GM23338 (cell line): ENCODE measurements at regions not wholly inside any gene's neighbourhood (a gene's known extent, or its start where the extent isn't known, plus 50 kb on each side); places are given as distances from the start of the nearest gene placed in this dataset.

Experiments
- ATAC-seq: fragments of 200-7000 bp; cut with Tn5 transposase; 3 replicates; pipeline ENCODE4 v1.9.1; 2020
- DNase-seq: peaks from one replicate; pipeline ENCODE4 v3.0.0-alpha.2; 2015; ENCODE audit warnings: low spot score
- H2AFZ ChIP-seq: fragments of 200-600 bp; sonication (generic); 2 replicates; pipeline ENCODE4 v1.8.0; 2016; ENCODE audit warnings: antibody characterized with exemption, mild to moderate bottlenecking, moderate library complexity
- H3F3A ChIP-seq: fragments of 200-600 bp; sonication (generic); replicated peaks from 2 replicates; pipeline ENCODE4 v1.8.0; 2017; ENCODE audit warnings: antibody characterized with exemption, mixed run types, low read depth
- H3K27ac ChIP-seq: fragments of 200-600 bp; sonication (generic); 2 replicates; pipeline ENCODE4 v1.6.1; 2016; ENCODE audit warnings: low read depth
- H3K27me3 ChIP-seq: fragments of 200-600 bp; sonication (generic); 2 replicates; pipeline ENCODE4 v1.8.0; 2016; ENCODE audit warnings: mild to moderate bottlenecking, mixed run types, moderate library complexity; ENCODE audit not compliant: insufficient read depth
- H3K36me3 ChIP-seq: fragments of 200-600 bp; sonication (generic); 2 replicates; pipeline ENCODE4 v1.8.0; 2016; ENCODE audit warnings: mild to moderate bottlenecking; ENCODE audit not compliant: insufficient read depth
- H3K4me1 ChIP-seq: fragments of 200-600 bp; sonication (generic); 2 replicates; pipeline ENCODE4 v1.8.0; 2016; ENCODE audit warnings: mild to moderate bottlenecking, moderate library complexity; ENCODE audit not compliant: insufficient read depth
- H3K4me2 ChIP-seq: fragments of 200-600 bp; sonication (generic); 2 replicates; pipeline ENCODE4 v1.7.1; 2017; ENCODE audit warnings: mixed run types
- H3K4me3 ChIP-seq: fragments of 200-600 bp; sonication (generic); 2 replicates; pipeline ENCODE4 v1.6.1; 2016; ENCODE audit warnings: mixed run types
- H3K79me2 ChIP-seq: fragments of 200-600 bp; sonication (generic); replicated peaks from 2 replicates; pipeline ENCODE4 v1.8.0; 2017; ENCODE audit warnings: mild to moderate bottlenecking; ENCODE audit not compliant: insufficient read depth
- H3K9me2 ChIP-seq: fragments of 200-600 bp; sonication (generic); 2 replicates; pipeline ENCODE4 v1.8.0; 2017; ENCODE audit not compliant: insufficient read depth
- H4K20me1 ChIP-seq: fragments of 200-600 bp; sonication (generic); replicated peaks from 2 replicates; pipeline ENCODE4 v1.8.0; 2017; ENCODE audit warnings: mild to moderate bottlenecking; ENCODE audit not compliant: insufficient read depth
- H3K27ac Mint-ChIP-seq: 2 replicates; pipeline ENCODE4 v1.8.0; 2020; ENCODE audit warnings: inconsistent platforms, mild to moderate bottlenecking, moderate library complexity, mixed read lengths
- H3K27me3 Mint-ChIP-seq: 3 replicates; pipeline ENCODE4 v1.8.0; 2022; ENCODE audit warnings: low read depth, mild to moderate bottlenecking, moderate library complexity, mixed read lengths, inconsistent platforms; ENCODE audit not compliant: insufficient read depth, poor library complexity
- H3K36me3 Mint-ChIP-seq: 3 replicates; pipeline ENCODE4 v1.8.0; 2021; ENCODE audit warnings: low read depth, mild to moderate bottlenecking, inconsistent platforms, moderate library complexity, mixed read lengths
- H3K4me1 Mint-ChIP-seq: 3 replicates; pipeline ENCODE4 v1.8.0; 2020; ENCODE audit warnings: mild to moderate bottlenecking, inconsistent platforms, mixed read lengths
- H3K4me3 Mint-ChIP-seq: 3 replicates; pipeline ENCODE4 v1.8.0; 2021; ENCODE audit warnings: moderate library complexity, mild to moderate bottlenecking, inconsistent platforms, mixed read lengths
- H3K9me3 Mint-ChIP-seq: 3 replicates; pipeline ENCODE4 v1.8.0; 2020; ENCODE audit warnings: moderate library complexity, mild to moderate bottlenecking, inconsistent platforms, mixed read lengths
- CTCF ChIP-seq, 2 experiments: fragments of 200-600 bp in 1 of 2; sonication (generic) in 1 of 2; conservative IDR thresholded peaks; 2 replicates each; pipeline versions ENCODE4 v1.5.1 to v1.6.1; 2016 to 2017; ENCODE audit warnings: antibody characterized with exemption in 2 of 2, low read depth in 2 of 2, mild to moderate bottlenecking in 2 of 2, moderate library complexity in 1 of 2
- JUNB ChIP-seq: IDR thresholded peaks from one replicate; pipeline ENCODE4 v1.6.1; 2016; ENCODE audit warnings: antibody characterized with exemption; ENCODE audit not compliant: unreplicated experiment
- POLR2AphosphoS5 ChIP-seq: IDR thresholded peaks from 2 replicates; pipeline ENCODE4 v1.6.1; 2016; ENCODE audit warnings: antibody characterized with exemption, low read depth
- REST ChIP-seq: IDR thresholded peaks from one replicate; pipeline ENCODE4 v1.6.1; 2018; ENCODE audit warnings: antibody characterized with exemption; ENCODE audit not compliant: unreplicated experiment
- STAT1 ChIP-seq: IDR thresholded peaks from one replicate; pipeline ENCODE4 v1.6.1; 2016; ENCODE audit warnings: antibody characterized with exemption; ENCODE audit not compliant: unreplicated experiment

GRCh38 chr14:38399652-38400051 is 143.8 kb upstream of the CLEC14A start (continued):
- TF ChIP-seq REST (no peak), POLR2AphosphoS5 (no peak), JUNB (no peak), CTCF (conservative IDR thresholded peaks at IDR 0.05; ENCODE audit: low read depth in 2 of 2) (no peak), STAT1 (no peak)

- Histone ChIP-seq H4K20me1 (0 out of 2 replicates have a peak, but pooled peaks cover 2% of the 10 kb centered on the region), H3K9me2 (no peaks in the 10 kb centered on the region), H3K79me2 (no peaks in the 10 kb centered on the region), H2AFZ (no peak overlapping the region), H3K27me3 (no peaks in the 10 kb centered on the region), H3K4me3 (no peak overlapping the region), H3K4me2 (no peak overlapping the region), H3F3A (no peaks in the 10 kb centered on the region), H3K36me3 (no peaks in the 10 kb centered on the region), H3K4me1 (no peaks in the 10 kb centered on the region), H3K27ac (no peak overlapping the region)
- Mint-ChIP-seq H3K4me3 (no peak overlapping the region), H3K4me1 (peaks cover 3% of the 10 kb centered on the region; the same call in 2 of the 3 replicates), H3K27ac (no peak overlapping the region), H3K27me3 (no peaks in the 10 kb centered on the region), H3K36me3 (no peaks in the 10 kb centered on the region), H3K9me3 (no peaks in the 10 kb centered on the region)
- ATAC-seq (no peak), DNase-seq (no peak)
- no peak for TF ChIP-seq REST
- no peak for TF ChIP-seq JUNB
Observed at GRCh38 chr14:38394767-38395166, 138.9 kb upstream of the CLEC14A start.
